ENCODE measurements at regions not wholly inside any gene's neighbourhood (a gene's known extent, or its start where the extent isn't known, plus 50 kb on each side); places are given as distances from the start of the nearest gene placed in this dataset.

DNA sequence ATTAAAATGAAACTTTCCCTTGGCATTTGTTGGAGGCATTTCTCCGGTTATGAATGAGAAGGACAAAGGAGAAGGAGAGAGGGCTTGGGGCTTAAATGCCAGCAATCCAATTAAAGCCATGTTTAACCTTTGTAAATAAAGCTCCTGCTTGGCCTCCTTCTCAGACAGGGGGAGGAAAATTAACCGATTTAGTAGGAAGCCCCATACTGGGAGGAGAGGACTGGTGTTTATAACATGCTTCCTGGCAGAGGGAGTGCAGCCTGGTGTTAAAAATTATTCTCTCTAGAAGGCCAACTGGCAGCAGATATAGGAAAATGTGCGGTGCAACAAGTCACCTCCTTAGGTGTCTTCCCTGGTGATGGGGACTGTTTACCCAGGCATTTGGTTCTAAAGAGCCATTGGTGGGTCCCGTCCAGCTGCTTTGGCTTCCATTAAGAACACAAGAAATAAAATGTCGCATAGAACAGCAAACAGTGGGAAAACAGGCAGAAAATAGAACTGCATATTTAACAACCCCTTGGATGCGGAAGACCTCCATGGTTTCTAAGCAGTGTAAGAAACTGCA lies 846.5 kb downstream of the TYW1 start:
- DNase-seq (ENCODE audit: low spot score), result no peak

DNA sequence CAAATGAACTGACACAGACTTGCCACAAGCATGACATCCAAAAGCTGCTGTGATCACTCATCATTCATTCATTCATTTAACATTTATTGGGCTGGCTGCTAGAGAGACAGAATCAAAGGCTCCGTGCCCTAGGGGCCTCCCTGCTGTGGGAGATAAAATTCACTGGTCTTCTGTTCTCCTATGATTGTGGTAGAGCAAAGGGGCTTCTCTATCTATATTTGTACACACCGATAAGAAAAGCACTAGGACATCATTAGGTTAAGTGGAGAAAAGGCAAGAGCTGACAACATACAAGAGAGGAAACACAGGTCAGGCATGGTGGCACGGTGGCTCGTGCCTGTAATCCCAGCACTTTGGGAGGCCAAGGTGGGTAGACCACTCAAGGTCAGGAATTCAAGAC lies 847.0 kb downstream of the TYW1 start:
- DNase-seq (ENCODE audit: low spot score), result no peak

GRCh38 chr7:67847092-67847787 lies 850.6 kb downstream of the TYW1 start:
- DNase-seq (ENCODE audit: low spot score), result no peak

DNA sequence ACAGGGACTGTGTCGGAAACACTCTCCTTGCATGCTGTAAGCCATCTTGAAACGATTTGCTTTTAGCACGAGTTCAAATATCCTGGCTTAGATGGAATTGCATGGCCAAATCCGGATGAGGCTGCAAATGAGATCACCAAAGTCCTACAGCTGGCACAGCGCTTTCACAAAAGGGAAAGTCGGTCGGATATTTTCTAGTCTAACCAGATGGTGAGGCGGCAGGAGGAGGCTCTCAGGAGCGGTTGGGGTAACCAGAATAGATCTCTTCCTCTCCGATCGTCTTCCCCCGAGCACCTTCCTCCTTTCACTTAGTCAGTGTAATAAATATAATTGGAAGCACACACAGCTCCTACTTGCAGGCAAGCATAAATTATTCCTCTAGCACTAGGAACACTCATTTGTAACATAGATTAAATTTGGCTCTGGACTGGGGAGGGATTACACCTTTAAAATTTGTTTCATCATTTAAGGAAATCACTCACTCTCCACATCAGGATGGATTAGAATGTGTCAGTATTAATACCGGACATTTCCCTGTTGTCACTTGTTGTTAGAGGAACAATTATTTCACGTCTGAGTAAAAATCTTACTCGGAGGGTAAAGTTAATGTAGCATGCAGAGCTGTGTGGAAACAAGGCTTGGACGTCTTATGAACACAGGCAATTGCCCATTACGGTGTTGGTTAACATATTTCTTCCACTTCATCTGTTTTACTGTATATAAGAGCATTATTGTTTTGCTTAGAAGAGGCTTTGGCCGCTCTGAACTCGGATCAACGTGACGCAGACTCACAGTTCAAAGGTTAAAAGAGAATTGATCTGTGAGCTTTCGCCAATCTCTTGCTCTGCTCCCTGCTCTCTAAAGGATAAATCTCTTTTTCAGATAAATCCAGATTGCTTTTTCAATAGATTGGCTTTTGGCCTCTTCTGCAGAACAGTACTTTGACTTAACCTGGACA lies 857.9 kb downstream of the TYW1 start:
- no peak for DNase-seq (ENCODE audit: low spot score)

DNA sequence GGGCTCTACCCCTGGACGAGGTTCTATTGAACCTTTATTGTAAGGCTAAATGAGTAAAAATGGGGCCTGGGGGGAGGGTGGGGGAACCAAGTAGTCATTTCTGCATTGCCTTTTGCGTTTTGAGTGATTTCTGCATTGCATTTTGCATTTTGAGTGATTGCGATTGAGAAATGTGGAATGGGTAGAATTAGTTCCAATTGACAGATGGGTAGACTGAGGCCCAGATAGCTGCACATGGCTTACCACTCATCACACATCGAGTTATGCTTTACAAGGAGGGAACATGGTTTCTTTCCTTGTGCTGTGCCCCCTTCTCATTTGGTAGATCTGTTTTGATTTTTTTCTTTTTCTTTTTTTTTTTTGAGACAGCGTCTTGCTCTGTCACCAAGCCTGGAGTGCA lies 858.7 kb downstream of the TYW1 start:
- DNase-seq (ENCODE audit: low spot score), result no peak

DNA sequence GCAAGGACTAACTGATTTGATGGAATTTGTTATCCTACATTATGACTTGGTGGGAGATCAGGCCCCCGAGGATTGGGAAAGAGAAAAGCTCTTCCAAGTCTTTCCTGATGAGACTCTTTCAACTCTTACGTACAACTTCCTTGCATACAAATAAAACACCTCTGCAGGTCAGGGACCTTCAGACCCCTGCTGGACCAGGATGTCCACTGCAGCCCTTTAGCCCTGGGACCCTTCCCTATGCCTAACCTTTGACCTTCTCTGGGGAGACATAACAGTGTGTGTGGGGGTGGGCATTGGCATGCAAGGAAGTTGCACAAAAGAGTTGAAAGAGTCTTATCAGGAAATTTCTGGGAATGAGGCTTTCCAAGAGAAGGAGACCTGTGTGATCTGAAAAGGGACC lies 859.4 kb downstream of the TYW1 start:
- no peak for DNase-seq (ENCODE audit: low spot score)

DNA sequence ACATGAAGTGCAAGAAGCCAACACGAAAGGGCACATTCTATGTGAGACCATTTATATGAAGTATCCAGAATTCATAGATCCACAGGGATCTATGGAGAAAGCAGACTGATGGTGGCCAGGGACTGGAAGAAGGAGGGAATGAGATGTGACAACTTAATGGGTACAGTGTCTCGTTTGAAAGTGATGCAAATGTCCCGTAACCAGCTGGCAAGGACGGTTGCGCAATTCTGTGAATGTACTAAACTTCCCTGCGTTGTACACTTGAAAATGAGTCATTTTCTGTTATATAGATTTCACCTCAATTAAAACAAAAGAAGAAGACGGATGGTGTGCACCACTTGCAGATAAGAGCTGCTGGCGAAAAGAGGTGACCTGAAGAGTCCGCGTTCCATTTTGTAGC lies 861.1 kb downstream of the TYW1 start:
- no peak for DNase-seq (ENCODE audit: low spot score)

DNA sequence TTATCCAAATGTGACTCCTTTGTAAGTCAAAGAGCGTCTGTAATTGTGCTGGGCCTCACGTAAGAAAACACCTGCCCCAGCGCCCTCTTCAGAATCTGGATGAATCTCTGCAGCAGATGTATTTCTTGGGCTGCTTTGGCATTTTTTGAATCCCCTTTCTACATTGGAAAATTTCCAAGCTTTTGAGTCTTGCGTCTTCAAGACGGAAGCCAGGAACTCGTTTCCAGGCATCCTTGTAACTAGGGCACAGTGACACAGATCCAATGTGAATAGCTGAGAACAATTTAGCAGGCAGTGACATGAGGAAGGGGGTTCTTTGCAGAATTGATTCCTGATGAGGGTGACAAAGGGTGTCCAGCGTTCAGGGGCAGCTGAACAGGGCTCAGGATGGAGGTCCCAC lies 862.3 kb downstream of the TYW1 start:
- DNase-seq (ENCODE audit: low spot score), result no peak

DNA sequence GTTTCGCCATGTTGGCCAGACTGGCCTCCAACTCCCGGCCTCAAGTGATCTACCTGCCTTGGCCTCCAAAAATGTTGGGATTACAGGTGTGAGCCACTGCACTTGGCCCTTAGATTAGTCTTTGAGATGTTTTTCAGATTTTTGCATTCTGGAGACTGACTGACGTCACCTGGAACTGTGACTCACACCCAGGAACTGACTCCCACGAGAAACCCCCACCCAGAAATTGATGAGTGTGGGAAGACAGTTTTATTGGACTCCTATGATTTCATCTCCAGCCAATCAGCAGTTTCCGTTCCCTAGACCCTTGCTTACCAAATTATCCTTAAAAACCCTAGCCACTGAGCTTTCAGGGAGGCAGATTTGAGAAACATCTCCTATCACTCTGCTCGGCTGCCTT lies 867.3 kb downstream of the TYW1 start:
- no peak for DNase-seq (ENCODE audit: low spot score)

DNA sequence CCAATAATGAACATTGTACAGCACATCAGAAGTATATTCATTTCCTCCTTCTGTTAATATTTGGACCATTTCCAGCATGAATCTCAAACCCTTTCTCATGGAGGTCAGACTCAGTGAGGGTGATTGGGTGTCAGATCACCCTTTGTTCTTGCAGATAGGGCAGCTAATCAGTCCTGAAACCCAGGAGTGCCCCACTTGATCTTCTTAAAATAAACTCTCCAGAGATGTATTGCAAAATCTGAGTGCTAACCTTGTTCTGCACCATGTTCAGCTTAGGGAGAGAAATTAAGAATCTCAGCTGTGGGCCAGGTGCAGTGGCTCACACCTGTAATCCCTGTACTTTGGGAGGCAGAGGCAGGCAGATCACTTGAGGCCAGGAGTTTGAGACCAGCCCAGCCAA lies 869.4 kb downstream of the TYW1 start:
- no peak for DNase-seq (ENCODE audit: low spot score)

DNA sequence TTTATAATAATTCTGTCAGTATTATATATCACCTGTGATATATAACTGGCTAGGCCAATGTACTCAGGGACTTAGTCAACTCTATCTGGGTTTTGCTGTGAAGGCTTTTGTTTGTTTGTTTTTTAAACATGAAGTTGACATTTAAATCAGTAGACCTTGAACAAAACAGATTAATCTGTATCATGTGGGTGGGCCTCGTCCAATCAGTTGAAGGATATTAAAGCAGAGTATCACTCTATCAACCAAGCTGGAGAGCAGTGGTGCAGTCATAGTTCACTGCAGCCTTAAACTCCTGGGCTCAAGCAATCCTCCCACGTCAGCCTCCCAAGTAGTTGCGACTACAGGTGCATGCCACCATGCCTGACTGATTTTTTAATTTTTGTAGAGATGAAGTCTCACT lies 870.2 kb downstream of the TYW1 start:
- DNase-seq (ENCODE audit: low spot score), result no peak

GRCh38 chr7:67870396-67870795 lies 873.8 kb downstream of the TYW1 start:
- no peak for DNase-seq (ENCODE audit: low spot score)

DNA sequence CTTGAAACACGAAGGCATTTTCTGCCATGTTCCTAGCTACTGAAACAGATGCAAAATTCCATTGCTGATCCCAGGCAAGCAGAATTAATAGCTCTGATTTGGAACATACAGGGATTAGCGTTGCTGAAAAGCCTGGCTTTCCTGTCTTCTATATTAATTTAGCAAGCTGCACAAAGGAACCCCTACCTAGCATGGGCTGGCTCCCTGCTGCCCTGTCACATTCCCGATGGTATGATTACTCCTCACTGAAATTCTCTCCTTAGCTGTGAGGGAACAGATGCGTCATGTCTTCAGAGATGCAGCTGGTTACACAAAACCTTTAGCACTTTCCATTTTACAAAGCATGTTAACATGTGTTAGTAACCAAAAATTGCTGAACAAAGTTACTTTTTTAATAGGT lies 878.9 kb downstream of the TYW1 start:
- no peak for DNase-seq (ENCODE audit: low spot score)

DNA sequence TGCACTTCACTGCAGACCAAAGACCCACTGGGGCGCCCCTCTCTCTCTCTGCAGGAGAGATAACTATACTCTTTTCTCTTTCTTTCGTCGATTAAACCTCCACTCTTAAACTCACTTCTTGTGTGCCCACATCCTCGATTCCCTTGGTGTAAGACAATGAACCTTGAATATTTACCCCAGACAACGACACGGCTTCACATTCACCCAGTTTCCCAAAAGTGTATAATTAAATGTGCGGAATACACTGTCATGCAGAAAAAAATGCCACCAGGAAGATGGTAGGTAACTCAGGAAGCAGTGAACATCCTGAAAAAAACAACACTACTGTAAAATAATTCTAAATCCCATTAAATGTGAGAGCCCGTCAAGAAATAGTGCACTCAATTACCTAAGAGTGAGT lies 882.2 kb downstream of the TYW1 start:
- no peak for DNase-seq (ENCODE audit: low spot score)

DNA sequence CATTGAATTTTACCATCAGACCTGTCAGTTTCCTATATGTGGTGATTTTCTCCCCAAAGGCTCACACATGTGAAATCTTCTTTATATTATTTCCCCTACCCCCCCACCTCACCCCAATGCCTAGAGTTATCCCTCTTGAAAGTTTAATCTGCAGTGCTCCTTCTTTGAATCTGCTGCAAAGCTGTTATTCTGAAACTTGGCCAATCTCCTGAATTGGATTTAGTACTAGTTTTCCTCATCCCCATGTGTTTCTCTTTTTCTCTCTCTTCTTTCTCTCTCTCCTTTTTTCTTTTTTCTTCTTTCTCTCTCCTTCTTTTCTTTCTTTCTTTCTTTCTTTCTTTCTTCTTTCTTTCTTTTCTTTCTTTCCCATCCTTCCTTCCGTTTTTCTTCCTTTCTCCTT lies 886.2 kb downstream of the TYW1 start:
- DNase-seq (ENCODE audit: low spot score), result no peak

- no peak for DNase-seq (ENCODE audit: low spot score)
These were observed 893.7 kb downstream of the TYW1 start for GRCh38 chr7:67890316-67890715.

DNA sequence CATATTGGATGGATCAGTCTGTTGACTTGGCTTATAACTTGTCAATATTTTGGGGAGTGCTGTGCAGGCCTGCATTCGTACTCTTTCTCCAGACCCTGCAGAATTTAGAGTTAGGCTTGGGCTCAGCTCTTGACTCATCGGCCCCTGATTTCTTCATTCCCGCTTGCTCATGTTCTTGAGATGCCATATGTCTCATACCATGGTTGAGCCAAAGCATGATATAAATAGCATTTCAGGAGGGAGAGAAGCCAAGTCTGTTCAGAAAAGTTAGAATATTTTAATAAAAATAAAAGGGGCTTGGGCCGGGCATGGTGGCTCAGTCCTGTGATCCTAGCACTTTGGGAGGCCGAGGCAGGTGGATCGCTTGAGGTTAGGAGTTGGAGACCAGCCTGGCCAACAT lies 898.1 kb downstream of the TYW1 start:
- no peak for DNase-seq (ENCODE audit: low spot score)

GRCh38 chr7:67896721-67897120 lies 900.1 kb downstream of the TYW1 start:
- DNase-seq (ENCODE audit: low spot score), result no peak

DNA sequence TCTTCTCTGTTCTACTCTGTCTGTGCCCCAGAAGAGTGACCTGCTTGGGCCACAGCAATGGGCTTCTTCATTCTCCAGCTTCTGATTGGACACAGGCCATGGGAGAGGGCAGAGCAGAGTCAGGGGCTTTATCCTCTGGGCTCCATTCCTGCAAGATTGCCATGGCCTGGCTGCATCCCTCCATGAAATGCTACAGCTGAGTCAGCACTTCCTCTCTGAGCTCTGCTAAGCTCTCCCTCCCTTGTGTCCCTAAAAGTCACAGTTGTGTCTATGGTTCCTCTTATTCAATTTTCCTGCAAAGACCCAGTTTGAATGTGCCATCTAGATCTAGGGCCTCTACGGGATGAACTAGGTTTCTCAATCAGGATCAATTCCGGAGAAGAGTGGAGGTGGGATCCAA lies 903.8 kb downstream of the TYW1 start:
- no peak for DNase-seq (ENCODE audit: low spot score)

- no peak for DNase-seq (ENCODE audit: low spot score)
These were observed 905.3 kb downstream of the TYW1 start for GRCh38 chr7:67901808-67902480.

DNA sequence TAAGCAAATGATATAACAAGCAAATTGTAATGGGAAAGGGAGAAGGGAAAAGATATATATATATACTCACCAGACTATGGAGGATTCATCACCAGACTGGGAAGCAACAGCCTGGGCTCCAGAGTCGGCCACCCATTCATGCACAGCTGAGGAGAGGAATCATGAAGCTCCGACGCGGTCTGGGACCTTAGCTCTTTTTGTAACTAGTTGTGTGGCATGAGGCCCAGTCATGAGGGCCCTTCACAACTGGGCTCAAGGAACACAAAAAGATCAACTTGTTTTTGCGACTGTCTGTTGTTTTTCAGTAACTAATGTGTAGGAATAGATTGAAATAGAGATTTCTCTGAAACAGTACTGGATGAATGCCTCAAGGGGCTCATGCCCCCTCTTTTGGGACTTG lies 911.2 kb downstream of the TYW1 start:
- DNase-seq (ENCODE audit: low spot score), result no peak

- DNase-seq (ENCODE audit: low spot score), result no peak
These were observed 915.8 kb downstream of the TYW1 start for GRCh38 chr7:67912437-67912836.

DNA sequence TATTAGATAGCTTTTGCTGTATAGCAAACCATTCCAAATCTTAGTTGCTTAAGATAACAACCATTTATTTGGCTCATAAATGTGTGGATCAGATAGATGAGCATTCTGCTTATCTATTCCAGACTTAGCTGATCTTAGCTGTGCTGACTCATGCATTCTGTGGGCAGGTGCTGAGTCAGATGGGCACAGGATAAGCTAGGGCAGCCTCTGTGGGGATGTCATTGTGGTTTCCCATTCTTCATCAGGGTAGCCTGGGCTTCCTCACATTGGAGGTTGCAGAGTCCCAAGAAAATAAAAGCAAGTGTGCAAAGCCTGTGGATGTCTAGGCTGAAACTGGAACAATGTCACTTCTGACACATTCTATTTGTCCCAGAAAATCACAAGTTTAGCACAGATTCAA lies 917.0 kb downstream of the TYW1 start:
- DNase-seq (ENCODE audit: low spot score), result no peak
